HEK293 (cell line): ENCODE measurements at regions not wholly inside any gene's neighbourhood (a gene's known extent, or its start where the extent isn't known, plus 50 kb on each side); places are given as distances from the start of the nearest gene placed in this dataset.

Experiments used
- ZBTB7A ChIP-seq: fragments of 450-650 bp; formaldehyde crosslinking; IDR thresholded peaks from 2 replicates; pipeline ENCODE4 v1.5.1; 2016; ENCODE audit warnings: low read depth, missing biosample characterization, missing genetic modification characterization
- ZNF292 ChIP-seq: fragments of 450-650 bp; formaldehyde crosslinking; IDR thresholded peaks from 2 replicates; pipeline ENCODE4 v1.5.1; 2016; ENCODE audit warnings: low read depth, missing biosample characterization, missing genetic modification characterization, borderline replicate concordance
- ZNF37A ChIP-seq: fragments of 450-650 bp; IDR thresholded peaks from 2 replicates; pipeline ENCODE4 v1.5.1; 2018; ENCODE audit warnings: missing biosample characterization, missing genetic modification characterization
- ZNF555 ChIP-seq: fragments of 450-650 bp; formaldehyde crosslinking; conservative IDR thresholded peaks from 2 replicates; pipeline ENCODE4 v1.5.1; 2017; ENCODE audit warnings: missing biosample characterization, mild to moderate bottlenecking, missing genetic modification characterization, inconsistent platforms
- TF ChIP-seq, protein P1 (sequence below): fragments of 450-650 bp; formaldehyde crosslinking; IDR thresholded peaks from 2 replicates; pipeline ENCODE4 v1.5.1; 2016; ENCODE audit warnings: missing biosample characterization, missing genetic modification characterization
- TF ChIP-seq, protein P2 (sequence below): fragments of 450-650 bp; formaldehyde crosslinking; IDR thresholded peaks from 2 replicates; pipeline ENCODE4 v1.5.1; 2016; ENCODE audit warnings: missing biosample characterization, missing genetic modification characterization
- TF ChIP-seq, protein P3 (sequence below): fragments of 450-650 bp; formaldehyde crosslinking; IDR thresholded peaks from 2 replicates; pipeline ENCODE4; 2016; ENCODE audit warnings: missing biosample characterization, missing genetic modification characterization
- TF ChIP-seq, protein P4 (sequence below): fragments of 450-650 bp; formaldehyde crosslinking; IDR thresholded peaks from 2 replicates; pipeline ENCODE4 v1.5.1; 2017; ENCODE audit warnings: missing biosample characterization, missing genetic modification characterization

DNA sequence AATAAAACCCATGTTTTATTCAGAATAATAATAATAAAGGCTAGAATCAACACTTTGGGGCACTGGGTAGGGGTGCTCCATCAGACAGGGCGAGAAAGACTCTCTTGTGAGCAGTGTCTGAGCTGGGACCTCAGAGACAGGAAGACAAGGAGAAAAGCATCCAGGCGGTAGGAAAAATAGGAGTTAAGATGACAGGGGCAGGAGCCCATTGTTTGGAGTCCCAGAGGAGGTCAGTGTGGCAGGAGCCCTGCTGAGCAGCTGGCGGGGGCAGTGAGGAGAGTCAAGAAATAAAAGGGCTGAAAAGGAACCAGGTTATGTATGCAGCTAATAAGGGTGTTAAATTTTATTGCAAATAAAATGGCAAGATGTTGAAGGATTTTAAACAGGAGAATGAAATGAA lies 457.4 kb downstream of the FBXO15 start:
- TF ChIP-seq, protein P1, sequence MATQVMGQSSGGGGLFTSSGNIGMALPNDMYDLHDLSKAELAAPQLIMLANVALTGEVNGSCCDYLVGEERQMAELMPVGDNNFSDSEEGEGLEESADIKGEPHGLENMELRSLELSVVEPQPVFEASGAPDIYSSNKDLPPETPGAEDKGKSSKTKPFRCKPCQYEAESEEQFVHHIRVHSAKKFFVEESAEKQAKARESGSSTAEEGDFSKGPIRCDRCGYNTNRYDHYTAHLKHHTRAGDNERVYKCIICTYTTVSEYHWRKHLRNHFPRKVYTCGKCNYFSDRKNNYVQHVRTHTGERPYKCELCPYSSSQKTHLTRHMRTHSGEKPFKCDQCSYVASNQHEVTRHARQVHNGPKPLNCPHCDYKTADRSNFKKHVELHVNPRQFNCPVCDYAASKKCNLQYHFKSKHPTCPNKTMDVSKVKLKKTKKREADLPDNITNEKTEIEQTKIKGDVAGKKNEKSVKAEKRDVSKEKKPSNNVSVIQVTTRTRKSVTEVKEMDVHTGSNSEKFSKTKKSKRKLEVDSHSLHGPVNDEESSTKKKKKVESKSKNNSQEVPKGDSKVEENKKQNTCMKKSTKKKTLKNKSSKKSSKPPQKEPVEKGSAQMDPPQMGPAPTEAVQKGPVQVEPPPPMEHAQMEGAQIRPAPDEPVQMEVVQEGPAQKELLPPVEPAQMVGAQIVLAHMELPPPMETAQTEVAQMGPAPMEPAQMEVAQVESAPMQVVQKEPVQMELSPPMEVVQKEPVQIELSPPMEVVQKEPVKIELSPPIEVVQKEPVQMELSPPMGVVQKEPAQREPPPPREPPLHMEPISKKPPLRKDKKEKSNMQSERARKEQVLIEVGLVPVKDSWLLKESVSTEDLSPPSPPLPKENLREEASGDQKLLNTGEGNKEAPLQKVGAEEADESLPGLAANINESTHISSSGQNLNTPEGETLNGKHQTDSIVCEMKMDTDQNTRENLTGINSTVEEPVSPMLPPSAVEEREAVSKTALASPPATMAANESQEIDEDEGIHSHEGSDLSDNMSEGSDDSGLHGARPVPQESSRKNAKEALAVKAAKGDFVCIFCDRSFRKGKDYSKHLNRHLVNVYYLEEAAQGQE: no peak
- TF ChIP-seq ZNF555: no peak
- TF ChIP-seq, protein P2, sequence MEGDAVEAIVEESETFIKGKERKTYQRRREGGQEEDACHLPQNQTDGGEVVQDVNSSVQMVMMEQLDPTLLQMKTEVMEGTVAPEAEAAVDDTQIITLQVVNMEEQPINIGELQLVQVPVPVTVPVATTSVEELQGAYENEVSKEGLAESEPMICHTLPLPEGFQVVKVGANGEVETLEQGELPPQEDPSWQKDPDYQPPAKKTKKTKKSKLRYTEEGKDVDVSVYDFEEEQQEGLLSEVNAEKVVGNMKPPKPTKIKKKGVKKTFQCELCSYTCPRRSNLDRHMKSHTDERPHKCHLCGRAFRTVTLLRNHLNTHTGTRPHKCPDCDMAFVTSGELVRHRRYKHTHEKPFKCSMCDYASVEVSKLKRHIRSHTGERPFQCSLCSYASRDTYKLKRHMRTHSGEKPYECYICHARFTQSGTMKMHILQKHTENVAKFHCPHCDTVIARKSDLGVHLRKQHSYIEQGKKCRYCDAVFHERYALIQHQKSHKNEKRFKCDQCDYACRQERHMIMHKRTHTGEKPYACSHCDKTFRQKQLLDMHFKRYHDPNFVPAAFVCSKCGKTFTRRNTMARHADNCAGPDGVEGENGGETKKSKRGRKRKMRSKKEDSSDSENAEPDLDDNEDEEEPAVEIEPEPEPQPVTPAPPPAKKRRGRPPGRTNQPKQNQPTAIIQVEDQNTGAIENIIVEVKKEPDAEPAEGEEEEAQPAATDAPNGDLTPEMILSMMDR (tag by site-specific recombination): no peak
- no peak for TF ChIP-seq ZBTB7A
- TF ChIP-seq, protein P3, sequence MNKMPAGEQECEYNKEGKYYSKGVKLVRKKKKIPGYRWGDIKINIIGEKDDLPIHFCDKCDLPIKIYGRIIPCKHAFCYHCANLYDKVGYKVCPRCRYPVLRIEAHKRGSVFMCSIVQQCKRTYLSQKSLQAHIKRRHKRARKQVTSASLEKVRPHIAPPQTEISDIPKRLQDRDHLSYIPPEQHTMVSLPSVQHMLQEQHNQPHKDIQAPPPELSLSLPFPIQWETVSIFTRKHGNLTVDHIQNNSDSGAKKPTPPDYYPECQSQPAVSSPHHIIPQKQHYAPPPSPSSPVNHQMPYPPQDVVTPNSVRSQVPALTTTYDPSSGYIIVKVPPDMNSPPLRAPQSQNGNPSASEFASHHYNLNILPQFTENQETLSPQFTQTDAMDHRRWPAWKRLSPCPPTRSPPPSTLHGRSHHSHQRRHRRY (tag by site-specific recombination): no peak
- TF ChIP-seq ZNF292 (tag by site-specific recombination): no peak
- no peak for TF ChIP-seq ZNF37A (tag by site-specific recombination)
- TF ChIP-seq, protein P4, sequence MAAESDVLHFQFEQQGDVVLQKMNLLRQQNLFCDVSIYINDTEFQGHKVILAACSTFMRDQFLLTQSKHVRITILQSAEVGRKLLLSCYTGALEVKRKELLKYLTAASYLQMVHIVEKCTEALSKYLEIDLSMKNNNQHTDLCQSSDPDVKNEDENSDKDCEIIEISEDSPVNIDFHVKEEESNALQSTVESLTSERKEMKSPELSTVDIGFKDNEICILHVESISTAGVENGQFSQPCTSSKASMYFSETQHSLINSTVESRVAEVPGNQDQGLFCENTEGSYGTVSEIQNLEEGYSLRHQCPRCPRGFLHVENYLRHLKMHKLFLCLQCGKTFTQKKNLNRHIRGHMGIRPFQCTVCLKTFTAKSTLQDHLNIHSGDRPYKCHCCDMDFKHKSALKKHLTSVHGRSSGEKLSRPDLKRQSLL: no peak
